Endothelial cell of umbilical vein (primary cell): ENCODE measurements at regions not wholly inside any gene's neighbourhood (a gene's known extent, or its start where the extent isn't known, plus 50 kb on each side); places are given as distances from the start of the nearest gene placed in this dataset.
A peak's percentile ranks its signal among the peaks of the same experiment; 100 is the strongest.

Experiments
- BruUV-seq: library from RNA; stranded (reverse); fragments of 400-500 nt; replicated peaks from 2 replicates; lab custom pipeline; 2021; lab: Mats Ljungman, UMichigan
- CTCF ChIA-PET: fragments of 300-600, 350-600 bp; sonication (Branson Sonifier 250); formaldehyde crosslinking; loops from one replicate; lab custom pipeline; 2021; ENCODE audit warnings: antibody characterized with exemption, inconsistent platforms; lab: Charles Lee
- POLR2A ChIA-PET: fragments of 300-600, 350-600 bp; sonication (Branson Sonifier 250); formaldehyde crosslinking; loops from one replicate; lab custom pipeline; 2021; ENCODE audit warnings: antibody characterized with exemption, inconsistent platforms; lab: Charles Lee
- DNase-seq: peaks from one replicate; pipeline ENCODE4 v3.0.0-alpha.2; 2011; ENCODE audit warnings: low read depth, low spot score
- FAIRE-seq: peaks from 2 replicates; lab custom pipeline; 2011; peaks lifted over from hg19 to GRCh38; lab: Jason Lieb, UNC
- H2AFZ ChIP-seq: 2 replicates; pipeline ENCODE4 v1.6.0; 2012; ENCODE audit warnings: low read depth, low read length, control low read depth, inconsistent platforms
- H3K27ac ChIP-seq: 2 replicates; pipeline ENCODE4 v1.5.1; 2011; ENCODE audit warnings: low read depth, mild to moderate bottlenecking, control low read depth, low read length, moderate library complexity; ENCODE audit not compliant: insufficient read depth
- H3K27me3 ChIP-seq, 2 experiments: 2 replicates each; pipeline versions ENCODE4 v1.6.0 to v1.6.1; 2011; ENCODE audit warnings: low read length in 2 of 2, mixed read lengths in 1 of 2; ENCODE audit not compliant: control insufficient read depth in 2 of 2, insufficient read depth in 2 of 2
- H3K36me3 ChIP-seq, 2 experiments: 2 replicates in 1 of 2; 3 replicates in 1 of 2; pipeline ENCODE4 v1.5.1; 2011; ENCODE audit warnings: low read length in 2 of 2, mild to moderate bottlenecking in 1 of 2, moderate library complexity in 1 of 2; ENCODE audit not compliant: control insufficient read depth in 2 of 2, insufficient read depth in 2 of 2; ENCODE audit errors: extremely low read depth in 1 of 2
- H3K4me1 ChIP-seq: 3 replicates; pipeline ENCODE4 v1.5.1; 2011; ENCODE audit warnings: mild to moderate bottlenecking, low read length; ENCODE audit not compliant: control insufficient read depth, insufficient read depth; ENCODE audit errors: extremely low read depth
- H3K4me2 ChIP-seq: 2 replicates; pipeline ENCODE4 v1.6.1; 2011; ENCODE audit warnings: low read length, control low read depth, mixed read lengths; ENCODE audit not compliant: insufficient read depth
- H3K4me3 ChIP-seq, 3 experiments: fragments of 200-600 bp in 1 of 3; sonication (generic), shearing (Covaris generic) in 1 of 3; replicated peaks in 1 of 3; 2 replicates each; pipeline ENCODE4 v1.5.1; 2011 to 2016; ENCODE audit warnings: control low read depth in 3 of 3, low read length in 3 of 3, mild to moderate bottlenecking in 2 of 3, inconsistent platforms in 1 of 3, low read depth in 1 of 3, moderate library complexity in 1 of 3; ENCODE audit not compliant: insufficient read depth in 1 of 3
- H3K79me2 ChIP-seq: 2 replicates; pipeline ENCODE4 v1.6.0; 2012; ENCODE audit warnings: low read length, inconsistent platforms; ENCODE audit not compliant: control insufficient read depth, insufficient read depth
- H3K9ac ChIP-seq: replicated peaks from 2 replicates; pipeline ENCODE3; 2011; ENCODE audit warnings: low read length, control low read depth; ENCODE audit not compliant: insufficient read depth; ENCODE audit errors: extremely low read depth
- H3K9me1 ChIP-seq: replicated peaks from 3 replicates; pipeline ENCODE4 v1.6.0; 2011; ENCODE audit warnings: mild to moderate bottlenecking, low read length; ENCODE audit not compliant: control insufficient read depth, insufficient read depth; ENCODE audit errors: extremely low read depth
- H3K9me3 ChIP-seq: replicated peaks from 2 replicates; pipeline ENCODE4 v1.5.1; 2012; ENCODE audit warnings: low read length, inconsistent platforms; ENCODE audit not compliant: control insufficient read depth, insufficient read depth
- H4K20me1 ChIP-seq: replicated peaks from 2 replicates; pipeline ENCODE3; 2011; ENCODE audit warnings: mild to moderate bottlenecking, low read length; ENCODE audit not compliant: control insufficient read depth, insufficient read depth; ENCODE audit errors: extremely low read depth
- FOS ChIP-seq: IDR thresholded peaks from 2 replicates; pipeline ENCODE4 v1.6.1; 2011; ENCODE audit warnings: mild to moderate bottlenecking, low read length, moderate library complexity, borderline replicate concordance; ENCODE audit not compliant: insufficient read depth
- GATA2 ChIP-seq: IDR thresholded peaks from 2 replicates; pipeline ENCODE4 v1.7.0; 2011; ENCODE audit warnings: low read depth, mild to moderate bottlenecking, moderate library complexity, mixed read lengths, low read length; ENCODE audit not compliant: insufficient read length, insufficient read depth
- JUN ChIP-seq: IDR thresholded peaks from 2 replicates; pipeline ENCODE4 v1.6.1; 2011; ENCODE audit warnings: borderline replicate concordance, low read depth; ENCODE audit not compliant: insufficient read length, insufficient read depth
- dilution Hi-C: fragments of 300-500 bp; cut with MboI; formaldehyde crosslinking; loops from one replicate; pipeline ENCODE4 v1.15.0; 2019; ENCODE audit warnings: low sequenced_read_pairs; ENCODE audit not compliant: extremely low pct_ligation_motif_present
- intact Hi-C: fragments of 100-400 bp; cut with micrococcal nuclease; formaldehyde crosslinking; loops from one replicate; pipeline ENCODE4 v1.10.0; 2022
- TF ChIP-seq, protein P1 (sequence below): IDR thresholded peaks from 2 replicates; pipeline ENCODE4 v1.6.1; 2011; ENCODE audit not compliant: insufficient read depth, insufficient read length
- TF ChIP-seq, protein P2 (sequence below), 2 donors: IDR thresholded peaks; 1 replicate in 1 of 2; 2 replicates in 1 of 2; pipeline ENCODE4 v1.5.1; 2011; ENCODE audit warnings: low read length in 2 of 2, mild to moderate bottlenecking in 2 of 2, moderate library complexity in 2 of 2, control low read depth in 1 of 2, inconsistent platforms in 1 of 2, low read depth in 1 of 2; ENCODE audit not compliant: insufficient read depth in 1 of 2; ENCODE audit errors: extremely low read depth in 1 of 2

DNA sequence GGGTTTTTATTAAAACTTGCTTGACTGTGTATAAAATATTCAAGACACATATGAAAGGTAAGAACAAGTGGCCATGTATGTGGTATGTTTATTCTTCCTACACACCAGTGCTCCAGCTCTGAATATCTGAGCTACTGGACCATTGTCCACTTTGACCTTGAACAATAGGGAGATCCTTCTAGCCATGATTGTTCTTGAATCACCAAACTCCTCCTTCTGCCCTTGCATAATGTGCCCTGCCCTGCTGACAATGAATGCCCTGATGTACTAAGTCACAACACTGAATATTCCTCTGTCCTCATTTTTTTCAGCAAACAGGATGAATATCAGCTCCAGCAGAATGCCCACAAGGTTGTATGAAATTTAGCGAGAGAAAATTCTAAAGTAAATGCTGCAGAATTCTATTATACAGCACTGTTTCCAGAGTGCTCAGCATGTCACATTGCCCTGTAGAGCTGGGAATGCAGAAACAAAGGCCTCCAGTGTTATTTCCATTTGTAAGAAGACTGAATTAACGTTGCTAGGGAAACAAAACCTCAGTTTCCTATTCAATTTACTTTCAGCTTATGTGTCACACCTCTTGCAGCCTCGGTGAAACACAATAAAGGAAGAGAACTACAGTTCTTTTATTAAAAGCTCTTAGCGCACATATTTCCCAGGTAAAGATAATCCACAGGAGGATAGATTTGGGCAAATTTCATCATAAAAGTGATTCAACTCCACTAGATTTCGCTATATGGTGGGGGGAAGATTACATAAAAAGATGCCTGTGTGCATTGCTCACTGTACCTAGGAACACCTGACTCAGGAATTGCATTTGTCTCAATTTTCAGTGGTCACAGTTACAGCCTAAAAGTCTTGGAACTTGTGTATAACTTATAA is 187.4 kb upstream of the ATP1B1 start:
- no peak for TF ChIP-seq JUN
- TF ChIP-seq, protein P1, sequence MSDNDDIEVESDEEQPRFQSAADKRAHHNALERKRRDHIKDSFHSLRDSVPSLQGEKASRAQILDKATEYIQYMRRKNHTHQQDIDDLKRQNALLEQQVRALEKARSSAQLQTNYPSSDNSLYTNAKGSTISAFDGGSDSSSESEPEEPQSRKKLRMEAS, result no peak
- no peak for TF ChIP-seq FOS
- no peak for TF ChIP-seq GATA2
- TF ChIP-seq, protein P2, sequence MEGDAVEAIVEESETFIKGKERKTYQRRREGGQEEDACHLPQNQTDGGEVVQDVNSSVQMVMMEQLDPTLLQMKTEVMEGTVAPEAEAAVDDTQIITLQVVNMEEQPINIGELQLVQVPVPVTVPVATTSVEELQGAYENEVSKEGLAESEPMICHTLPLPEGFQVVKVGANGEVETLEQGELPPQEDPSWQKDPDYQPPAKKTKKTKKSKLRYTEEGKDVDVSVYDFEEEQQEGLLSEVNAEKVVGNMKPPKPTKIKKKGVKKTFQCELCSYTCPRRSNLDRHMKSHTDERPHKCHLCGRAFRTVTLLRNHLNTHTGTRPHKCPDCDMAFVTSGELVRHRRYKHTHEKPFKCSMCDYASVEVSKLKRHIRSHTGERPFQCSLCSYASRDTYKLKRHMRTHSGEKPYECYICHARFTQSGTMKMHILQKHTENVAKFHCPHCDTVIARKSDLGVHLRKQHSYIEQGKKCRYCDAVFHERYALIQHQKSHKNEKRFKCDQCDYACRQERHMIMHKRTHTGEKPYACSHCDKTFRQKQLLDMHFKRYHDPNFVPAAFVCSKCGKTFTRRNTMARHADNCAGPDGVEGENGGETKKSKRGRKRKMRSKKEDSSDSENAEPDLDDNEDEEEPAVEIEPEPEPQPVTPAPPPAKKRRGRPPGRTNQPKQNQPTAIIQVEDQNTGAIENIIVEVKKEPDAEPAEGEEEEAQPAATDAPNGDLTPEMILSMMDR (IDR thresholded peaks at IDR 0.05; ENCODE audit: extremely low read depth in 1 of 2, insufficient read depth in 1 of 2, low read depth in 1 of 2, low read length in 2 of 2), result no peak

More for the DNA sequence above, 187.4 kb upstream of the ATP1B1 start:
- Histone ChIP-seq H3K27me3 (no peaks in the 10 kb centered on the region), H3K9ac (no peak overlapping the region), H2AFZ (no peak overlapping the region), H4K20me1 (no peaks in the 10 kb centered on the region), H3K9me3 (no peaks in the 10 kb centered on the region), H3K27ac (no peak overlapping the region), H3K36me3 (no peaks in the 10 kb centered on the region), H3K4me1 (peaks cover 51% of the 10 kb centered on the region), H3K4me3 (no peak overlapping the region), H3K4me2 (no peak overlapping the region), H3K9me1 (no peaks in the 10 kb centered on the region), H3K79me2 (no peaks in the 10 kb centered on the region)
- intact Hi-C loops, result no loop called here
- FAIRE-seq, result peak; percentile 59
- no TSS peak for BruUV-seq
- peak; percentile 12 for DNase-seq
- dilution Hi-C loops, result no loop called here
- CTCF ChIA-PET, result interaction anchor here (1.4 to 1.8 kb wide), 2 partner anchors 12 to 429 kb away, joined by 3 to 9 read pairs; no protein-coding TSS in a partner anchor
- POLR2A ChIA-PET, result no interaction called here
